Fibroblast of villous mesenchyme (primary cell): ENCODE measurements at regions not wholly inside any gene's neighbourhood (a gene's known extent, or its start where the extent isn't known, plus 50 kb on each side); places are given as distances from the start of the nearest gene placed in this dataset.

Experiments used
- DNase-seq: peaks from one replicate; pipeline ENCODE4 v3.0.0-alpha.2; 2010; ENCODE audit warnings: low read depth
- H3K4me3 ChIP-seq: 2 replicates; pipeline ENCODE4 v1.5.1; 2011; ENCODE audit warnings: low read depth, mild to moderate bottlenecking, low read length
- TF ChIP-seq, protein P1 (sequence below): IDR thresholded peaks from 2 replicates; pipeline ENCODE4 v1.5.1; 2012; ENCODE audit warnings: low read depth, mild to moderate bottlenecking, low read length; ENCODE audit not compliant: insufficient read depth

DNA sequence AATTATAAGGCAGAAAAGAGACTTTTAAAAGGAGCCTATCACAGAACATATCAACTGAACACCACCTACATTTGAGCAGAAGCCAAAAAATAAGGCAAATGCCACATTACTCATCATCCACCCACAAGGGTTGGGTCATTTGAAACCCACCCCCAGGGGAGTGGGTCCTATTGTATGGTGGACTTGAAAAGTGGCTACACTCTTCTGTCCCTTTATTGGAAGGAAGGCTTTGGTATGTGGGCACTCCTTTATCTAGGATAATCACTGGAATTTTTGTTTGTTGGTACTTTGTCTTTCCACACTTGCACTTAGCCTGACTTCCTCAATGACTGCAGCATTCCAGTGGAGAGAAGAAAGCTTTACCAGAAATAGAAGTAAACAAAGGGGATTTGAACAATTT is 157.2 kb upstream of the COL11A1 start:
- TF ChIP-seq, protein P1, sequence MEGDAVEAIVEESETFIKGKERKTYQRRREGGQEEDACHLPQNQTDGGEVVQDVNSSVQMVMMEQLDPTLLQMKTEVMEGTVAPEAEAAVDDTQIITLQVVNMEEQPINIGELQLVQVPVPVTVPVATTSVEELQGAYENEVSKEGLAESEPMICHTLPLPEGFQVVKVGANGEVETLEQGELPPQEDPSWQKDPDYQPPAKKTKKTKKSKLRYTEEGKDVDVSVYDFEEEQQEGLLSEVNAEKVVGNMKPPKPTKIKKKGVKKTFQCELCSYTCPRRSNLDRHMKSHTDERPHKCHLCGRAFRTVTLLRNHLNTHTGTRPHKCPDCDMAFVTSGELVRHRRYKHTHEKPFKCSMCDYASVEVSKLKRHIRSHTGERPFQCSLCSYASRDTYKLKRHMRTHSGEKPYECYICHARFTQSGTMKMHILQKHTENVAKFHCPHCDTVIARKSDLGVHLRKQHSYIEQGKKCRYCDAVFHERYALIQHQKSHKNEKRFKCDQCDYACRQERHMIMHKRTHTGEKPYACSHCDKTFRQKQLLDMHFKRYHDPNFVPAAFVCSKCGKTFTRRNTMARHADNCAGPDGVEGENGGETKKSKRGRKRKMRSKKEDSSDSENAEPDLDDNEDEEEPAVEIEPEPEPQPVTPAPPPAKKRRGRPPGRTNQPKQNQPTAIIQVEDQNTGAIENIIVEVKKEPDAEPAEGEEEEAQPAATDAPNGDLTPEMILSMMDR: no peak
- no peak for DNase-seq
- H3K4me3 ChIP-seq: no peak overlapping the region

- DNase-seq: no peak
- no peak overlapping the region for H3K4me3 ChIP-seq
- TF ChIP-seq, protein P1: no peak
Observed at GRCh38 chr1:103259982-103260381, 151.7 kb upstream of the COL11A1 start.

DNA sequence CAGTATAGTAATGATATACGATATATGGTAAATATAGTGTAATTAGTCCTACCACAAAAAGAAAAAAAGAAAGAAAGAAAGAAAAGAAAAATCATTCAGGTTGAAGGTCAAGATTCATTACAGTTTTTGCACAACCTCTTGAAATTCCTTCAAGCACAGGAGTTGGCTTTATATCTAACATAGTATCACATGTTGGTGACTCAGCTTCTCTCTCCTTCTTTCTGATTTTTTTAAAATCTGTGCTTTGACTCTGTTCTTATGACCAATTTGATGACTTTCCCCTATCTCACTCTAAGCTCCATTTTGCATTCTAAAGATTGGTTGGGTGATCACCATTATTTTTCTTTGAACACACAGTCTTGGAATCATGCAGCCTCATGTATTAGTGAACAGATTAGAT is 148.2 kb upstream of the COL11A1 start:
- DNase-seq: peak; percentile 33
- no peak overlapping the region for H3K4me3 ChIP-seq
- TF ChIP-seq, protein P1: no peak

DNA sequence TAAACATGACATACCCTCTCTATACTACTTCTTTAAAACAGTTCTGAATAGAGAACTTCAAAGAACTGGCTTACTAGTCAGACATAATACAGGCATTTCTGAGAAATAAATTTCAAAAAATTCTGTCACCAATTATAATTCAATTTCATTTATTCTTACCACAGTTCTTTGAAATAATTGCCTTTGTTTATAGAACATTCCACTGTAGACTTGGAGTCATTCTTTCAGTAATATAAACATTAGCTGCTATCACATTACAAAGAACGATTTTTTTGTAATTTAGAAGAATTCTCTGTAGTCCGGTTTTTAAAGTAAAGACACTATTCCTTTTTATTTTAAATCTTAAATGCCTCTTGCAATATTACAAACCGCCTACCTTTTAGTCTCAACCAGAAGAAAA is 146.4 kb upstream of the COL11A1 start:
- no peak for DNase-seq
- H3K4me3 ChIP-seq: no peak overlapping the region
- TF ChIP-seq, protein P1: no peak

GRCh38 chr1:103250441-103250861 is 142.1 kb upstream of the COL11A1 start:
- no peak overlapping the region for H3K4me3 ChIP-seq
- TF ChIP-seq, protein P1: no peak
- no peak for DNase-seq

DNA sequence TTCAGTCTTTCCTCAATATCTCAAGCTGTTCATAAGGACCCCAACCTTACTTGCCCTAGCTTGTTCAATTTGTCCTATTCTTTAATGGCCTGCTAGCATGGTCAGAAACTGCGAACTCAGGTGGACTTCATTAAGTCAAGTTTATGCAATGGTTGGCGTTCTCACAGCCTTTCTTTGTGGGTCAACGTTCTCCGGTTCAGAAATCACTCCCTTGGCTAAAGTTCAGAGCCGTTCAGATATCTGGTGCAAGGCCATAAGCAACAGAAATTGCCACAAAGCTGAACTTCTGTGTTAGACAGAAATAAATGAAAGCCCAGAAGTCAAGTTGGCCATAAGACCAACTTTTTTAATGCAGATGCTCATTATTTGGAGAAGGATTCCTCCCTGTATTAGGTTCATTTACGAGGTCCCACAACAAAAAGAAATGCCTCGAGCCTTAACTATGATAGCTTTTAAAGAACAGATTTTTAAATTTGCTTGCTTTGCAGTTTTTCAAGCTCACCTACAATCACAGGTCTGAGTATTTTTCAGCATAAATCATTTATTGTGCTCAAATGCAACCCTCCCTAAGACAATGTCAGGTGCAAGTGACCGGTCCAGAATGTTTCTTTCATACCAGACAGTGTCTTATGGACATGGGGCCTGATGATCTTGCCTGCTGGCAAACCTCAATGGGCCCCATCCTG is 140.2 kb upstream of the COL11A1 start:
- TF ChIP-seq, protein P1: no peak
- no peak overlapping the region for H3K4me3 ChIP-seq
- no peak for DNase-seq

DNA sequence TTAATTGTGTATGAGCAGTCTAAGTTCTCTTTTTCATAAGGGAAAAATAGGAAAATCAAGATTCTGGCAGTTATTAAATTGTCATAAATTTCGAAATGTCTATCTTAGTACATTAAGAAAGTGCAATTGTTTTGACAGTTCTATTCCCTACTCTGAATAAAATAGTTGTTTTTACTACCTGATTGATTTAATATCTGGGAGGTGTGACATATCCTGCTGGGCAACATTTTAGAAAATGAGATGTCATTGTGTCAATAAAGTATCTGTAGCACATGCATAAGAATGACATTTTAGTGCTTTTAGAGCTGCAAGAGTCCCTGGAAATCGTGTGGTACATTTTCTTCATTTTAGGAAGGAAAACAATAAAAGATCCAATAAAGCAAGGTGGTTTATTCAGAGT is 139.2 kb upstream of the COL11A1 start:
- no peak for DNase-seq
- H3K4me3 ChIP-seq: no peak overlapping the region
- TF ChIP-seq, protein P1: no peak
